GM18861 (cell line): ENCODE measurements at regions not wholly inside any gene's neighbourhood (a gene's known extent, or its start where the extent isn't known, plus 50 kb on each side); places are given as distances from the start of the nearest gene placed in this dataset.

Source experiments
- ATAC-seq: cut with Tn5 transposase; IDR thresholded peaks from one replicate; pipeline ENCODE4 v1.9.1; 2021; ENCODE audit not compliant: unreplicated experiment

GRCh38 chr2:30310371-30310770 is 79.0 kb downstream of the LBH start:
- no peak for ATAC-seq

- ATAC-seq, result no peak
Measured at GRCh38 chr2:30310955-30311354, 79.6 kb downstream of the LBH start.

GRCh38 chr2:30311711-30312110 is 80.4 kb downstream of the LBH start:
- ATAC-seq, result no peak

GRCh38 chr2:30312916-30313315 is 81.6 kb downstream of the LBH start:
- ATAC-seq, result no peak

GRCh38 chr2:30314981-30315380 is 83.6 kb downstream of the LBH start:
- no peak for ATAC-seq

- ATAC-seq, result no peak
Measured at GRCh38 chr2:30315391-30316063, 84.2 kb downstream of the LBH start.

GRCh38 chr2:30316408-30316807 is 85.1 kb downstream of the LBH start:
- no peak for ATAC-seq

- ATAC-seq, result no peak
Measured at GRCh38 chr2:30318987-30319782, 87.9 kb downstream of the LBH start.

GRCh38 chr2:30321466-30321865 is 90.1 kb downstream of the LBH start:
- ATAC-seq, result no peak

GRCh38 chr2:30323499-30323898 is 92.2 kb downstream of the LBH start:
- ATAC-seq, result no peak

GRCh38 chr2:30324245-30324908 is 93.0 kb downstream of the LBH start:
- ATAC-seq, result no peak

- no peak for ATAC-seq
Measured at GRCh38 chr2:30325600-30326328, 94.4 kb downstream of the LBH start.

GRCh38 chr2:30326497-30326896 is 95.2 kb downstream of the LBH start:
- ATAC-seq, result no peak

- ATAC-seq, result no peak
Measured at GRCh38 chr2:30331038-30331437, 99.7 kb downstream of the LBH start.

GRCh38 chr2:30331869-30332268 is 100.5 kb downstream of the LBH start:
- no peak for ATAC-seq

GRCh38 chr2:30332791-30333453 is 101.6 kb downstream of the LBH start:
- no peak for ATAC-seq

- no peak for ATAC-seq
Measured at GRCh38 chr2:30334762-30335363, 103.5 kb downstream of the LBH start.

- ATAC-seq, result no peak
Measured at GRCh38 chr2:30336084-30336483, 104.8 kb downstream of the LBH start.

GRCh38 chr2:30336978-30337841 is 105.9 kb downstream of the LBH start:
- ATAC-seq, result peak; percentile 88
